SU-DHL-6 (cell line): ENCODE measurements at regions not wholly inside any gene's neighbourhood (a gene's known extent, or its start where the extent isn't known, plus 50 kb on each side); places are given as distances from the start of the nearest gene placed in this dataset.

Experiments
- EZH2phosphoT487 ChIP-seq: fragments of 200-600 bp; sonication (generic), shearing (Covaris generic); conservative IDR thresholded peaks from 2 replicates; pipeline ENCODE4 v1.6.1; 2018; ENCODE audit warnings: mild to moderate bottlenecking, antibody characterized with exemption, low read length, moderate library complexity, mixed read lengths
- TF ChIP-seq, protein P1 (sequence below): fragments of 200-600 bp; sonication (generic); IDR thresholded peaks from one replicate; pipeline ENCODE4 v1.5.1; 2017; ENCODE audit warnings: antibody characterized with exemption, mild to moderate bottlenecking, low read length, moderate library complexity; ENCODE audit not compliant: insufficient read depth, poor library complexity, severe bottlenecking

DNA sequence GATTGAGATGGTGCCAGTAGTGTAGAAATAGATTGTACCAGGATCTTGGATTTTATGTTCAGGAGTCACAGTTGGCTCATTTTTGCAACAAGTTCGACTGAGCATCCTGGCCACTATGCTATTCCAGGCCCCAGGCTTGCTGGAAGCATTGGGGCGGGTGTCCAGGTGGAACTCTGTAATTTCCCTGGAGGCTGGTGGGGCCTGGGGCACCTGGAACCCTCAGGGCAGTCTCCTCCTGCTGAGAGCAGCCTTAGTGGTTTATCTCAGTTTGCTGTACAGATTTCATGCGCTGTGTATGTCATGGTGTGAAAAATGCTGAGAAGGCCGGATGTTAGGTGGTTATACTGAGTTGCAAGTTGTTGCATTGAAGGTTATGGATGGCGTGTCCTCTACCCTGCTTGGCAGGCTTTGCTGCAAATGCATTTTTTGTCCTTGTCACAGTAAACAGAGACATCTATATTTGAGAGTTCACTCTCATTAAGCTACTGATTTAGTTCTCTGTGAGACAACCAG is 135.1 kb upstream of the MYLIP start:
- TF ChIP-seq, protein P1, sequence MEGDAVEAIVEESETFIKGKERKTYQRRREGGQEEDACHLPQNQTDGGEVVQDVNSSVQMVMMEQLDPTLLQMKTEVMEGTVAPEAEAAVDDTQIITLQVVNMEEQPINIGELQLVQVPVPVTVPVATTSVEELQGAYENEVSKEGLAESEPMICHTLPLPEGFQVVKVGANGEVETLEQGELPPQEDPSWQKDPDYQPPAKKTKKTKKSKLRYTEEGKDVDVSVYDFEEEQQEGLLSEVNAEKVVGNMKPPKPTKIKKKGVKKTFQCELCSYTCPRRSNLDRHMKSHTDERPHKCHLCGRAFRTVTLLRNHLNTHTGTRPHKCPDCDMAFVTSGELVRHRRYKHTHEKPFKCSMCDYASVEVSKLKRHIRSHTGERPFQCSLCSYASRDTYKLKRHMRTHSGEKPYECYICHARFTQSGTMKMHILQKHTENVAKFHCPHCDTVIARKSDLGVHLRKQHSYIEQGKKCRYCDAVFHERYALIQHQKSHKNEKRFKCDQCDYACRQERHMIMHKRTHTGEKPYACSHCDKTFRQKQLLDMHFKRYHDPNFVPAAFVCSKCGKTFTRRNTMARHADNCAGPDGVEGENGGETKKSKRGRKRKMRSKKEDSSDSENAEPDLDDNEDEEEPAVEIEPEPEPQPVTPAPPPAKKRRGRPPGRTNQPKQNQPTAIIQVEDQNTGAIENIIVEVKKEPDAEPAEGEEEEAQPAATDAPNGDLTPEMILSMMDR: no peak
- no peak for TF ChIP-seq EZH2phosphoT487
